ENCODE measurements at regions not wholly inside any gene's neighbourhood (a gene's known extent, or its start where the extent isn't known, plus 50 kb on each side); places are given as distances from the start of the nearest gene placed in this dataset.

DNA sequence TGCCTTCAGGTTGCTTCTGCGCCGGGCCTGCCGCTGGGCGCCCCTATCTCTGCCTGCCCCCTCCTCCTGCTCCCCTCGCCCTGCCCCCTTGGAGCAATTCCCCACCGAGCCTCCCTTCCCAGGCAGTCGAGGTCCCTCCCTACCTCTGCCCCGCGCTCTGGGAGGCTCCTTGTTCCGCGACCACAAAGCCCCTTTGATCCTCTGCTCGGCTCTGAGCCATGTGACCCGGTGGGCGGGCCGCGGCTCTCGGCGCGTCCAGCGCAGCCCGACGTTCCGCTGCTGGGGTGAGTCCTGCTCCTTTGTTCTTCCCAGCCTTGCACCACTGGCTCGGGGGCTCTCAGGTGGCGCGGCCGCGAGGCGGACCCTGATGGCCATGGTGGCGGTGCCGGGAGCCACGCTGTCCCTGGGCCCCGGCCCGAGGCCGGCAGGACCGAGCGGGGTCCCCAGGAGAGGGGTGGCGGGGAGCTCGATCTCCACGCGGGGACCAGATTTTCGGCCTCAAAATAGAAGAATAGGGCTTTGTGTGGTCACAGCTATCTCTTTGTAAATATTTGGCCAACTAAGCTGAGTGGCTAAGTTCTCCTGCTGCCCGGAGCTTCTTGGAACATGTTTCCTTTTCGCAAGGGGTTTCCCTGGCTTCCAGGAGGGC lies 310.6 kb downstream of the SEC14L1 start:
- TF ChIP-seq, protein P1, sequence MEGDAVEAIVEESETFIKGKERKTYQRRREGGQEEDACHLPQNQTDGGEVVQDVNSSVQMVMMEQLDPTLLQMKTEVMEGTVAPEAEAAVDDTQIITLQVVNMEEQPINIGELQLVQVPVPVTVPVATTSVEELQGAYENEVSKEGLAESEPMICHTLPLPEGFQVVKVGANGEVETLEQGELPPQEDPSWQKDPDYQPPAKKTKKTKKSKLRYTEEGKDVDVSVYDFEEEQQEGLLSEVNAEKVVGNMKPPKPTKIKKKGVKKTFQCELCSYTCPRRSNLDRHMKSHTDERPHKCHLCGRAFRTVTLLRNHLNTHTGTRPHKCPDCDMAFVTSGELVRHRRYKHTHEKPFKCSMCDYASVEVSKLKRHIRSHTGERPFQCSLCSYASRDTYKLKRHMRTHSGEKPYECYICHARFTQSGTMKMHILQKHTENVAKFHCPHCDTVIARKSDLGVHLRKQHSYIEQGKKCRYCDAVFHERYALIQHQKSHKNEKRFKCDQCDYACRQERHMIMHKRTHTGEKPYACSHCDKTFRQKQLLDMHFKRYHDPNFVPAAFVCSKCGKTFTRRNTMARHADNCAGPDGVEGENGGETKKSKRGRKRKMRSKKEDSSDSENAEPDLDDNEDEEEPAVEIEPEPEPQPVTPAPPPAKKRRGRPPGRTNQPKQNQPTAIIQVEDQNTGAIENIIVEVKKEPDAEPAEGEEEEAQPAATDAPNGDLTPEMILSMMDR (IDR thresholded peaks at IDR 0.05; ENCODE audit: low read depth, low read length) = no peak
- TF ChIP-seq EZH2phosphoT487 (IDR thresholded peaks at IDR 0.05; ENCODE audit: low read depth) = no peak

Data from OCI-LY3 (cell line).